ENCODE measurements at regions not wholly inside any gene's neighbourhood (a gene's known extent, or its start where the extent isn't known, plus 50 kb on each side); places are given as distances from the start of the nearest gene placed in this dataset.

- H3K9me3 ChIP-seq (replicated peaks; ENCODE audit: low read length) = no peaks in the 10 kb centered on the region
- H3K4me1 ChIP-seq (ENCODE audit: control insufficient read depth, insufficient read depth, low read length) = no peaks in the 10 kb centered on the region
- no peak overlapping the region for H3K4me3 ChIP-seq (ENCODE audit: low read length)
- H3K9ac ChIP-seq (ENCODE audit: low read depth, low read length) = no peak overlapping the region
- H3K36me3 ChIP-seq (ENCODE audit: insufficient read depth, low read length) = no peaks in the 10 kb centered on the region
- H3K4me2 ChIP-seq (ENCODE audit: low read length) = no peak overlapping the region
- peaks cover 57% of the 10 kb centered on the region for H3K27me3 ChIP-seq (ENCODE audit: control insufficient read depth, insufficient read depth, low read length)
Observed at GRCh38 chr9:36746415-36746814, 173.7 kb downstream of the MELK start.

- peaks cover 55% of the 10 kb centered on the region for H3K27me3 ChIP-seq (ENCODE audit: control insufficient read depth, insufficient read depth, low read length)
- no peak overlapping the region for H3K4me3 ChIP-seq (ENCODE audit: low read length)
- H3K36me3 ChIP-seq (ENCODE audit: insufficient read depth, low read length) = no peaks in the 10 kb centered on the region
- no peak overlapping the region for H3K4me2 ChIP-seq (ENCODE audit: low read length)
- H3K9me3 ChIP-seq (replicated peaks; ENCODE audit: low read length) = no peaks in the 10 kb centered on the region
- no peak overlapping the region for H3K9ac ChIP-seq (ENCODE audit: low read depth, low read length)
- no peaks in the 10 kb centered on the region for H3K4me1 ChIP-seq (ENCODE audit: control insufficient read depth, insufficient read depth, low read length)
Observed at GRCh38 chr9:36748322-36748899, 175.7 kb downstream of the MELK start.

- Histone ChIP-seq H3K36me3 (ENCODE audit: insufficient read depth, low read length) (no peaks in the 10 kb centered on the region), H3K4me1 (ENCODE audit: control insufficient read depth, insufficient read depth, low read length) (no peaks in the 10 kb centered on the region), H3K4me2 (ENCODE audit: low read length) (no peak overlapping the region), H3K4me3 (ENCODE audit: low read length) (no peak overlapping the region), H3K9ac (ENCODE audit: low read depth, low read length) (no peak overlapping the region), H3K27me3 (ENCODE audit: control insufficient read depth, insufficient read depth, low read length) (peaks cover 53% of the 10 kb centered on the region), H3K9me3 (replicated peaks; ENCODE audit: low read length) (no peaks in the 10 kb centered on the region)
Observed at GRCh38 chr9:36749461-36749860, 176.8 kb downstream of the MELK start.

- Histone ChIP-seq H3K4me1 (ENCODE audit: control insufficient read depth, insufficient read depth, low read length) (no peaks in the 10 kb centered on the region), H3K9me3 (replicated peaks; ENCODE audit: low read length) (no peaks in the 10 kb centered on the region), H3K4me3 (ENCODE audit: low read length) (no peak overlapping the region), H3K36me3 (ENCODE audit: insufficient read depth, low read length) (no peaks in the 10 kb centered on the region), H3K4me2 (ENCODE audit: low read length) (no peak overlapping the region), H3K27me3 (ENCODE audit: control insufficient read depth, insufficient read depth, low read length) (peaks cover 60% of the 10 kb centered on the region), H3K9ac (ENCODE audit: low read depth, low read length) (no peak overlapping the region)
Observed at GRCh38 chr9:36750630-36751029, 177.9 kb downstream of the MELK start.

- no peak overlapping the region for H3K9ac ChIP-seq (ENCODE audit: low read depth, low read length)
- no peak overlapping the region for H3K4me2 ChIP-seq (ENCODE audit: low read length)
- no peaks in the 10 kb centered on the region for H3K4me1 ChIP-seq (ENCODE audit: control insufficient read depth, insufficient read depth, low read length)
Observed at GRCh38 chr9:36755019-36755418, 182.3 kb downstream of the MELK start.

GRCh38 chr9:36759141-36759540 lies 186.4 kb downstream of the MELK start:
- H3K27me3 ChIP-seq (ENCODE audit: control insufficient read depth, insufficient read depth, low read length) = peaks cover 57% of the 10 kb centered on the region
- H3K9ac ChIP-seq (ENCODE audit: low read depth, low read length) = no peak overlapping the region
- H3K4me2 ChIP-seq (ENCODE audit: low read length) = no peak overlapping the region
- no peak overlapping the region for H3K4me3 ChIP-seq (ENCODE audit: low read length)
- no peaks in the 10 kb centered on the region for H3K4me1 ChIP-seq (ENCODE audit: control insufficient read depth, insufficient read depth, low read length)
- no peaks in the 10 kb centered on the region for H3K36me3 ChIP-seq (ENCODE audit: insufficient read depth, low read length)
- H3K9me3 ChIP-seq (replicated peaks; ENCODE audit: low read length) = no peaks in the 10 kb centered on the region

More at GRCh38 chr9:36755019-36755418, 182.3 kb downstream of the MELK start:
- no peak overlapping the region for H3K4me3 ChIP-seq (ENCODE audit: low read length)
- H3K9me3 ChIP-seq (replicated peaks; ENCODE audit: low read length) = no peaks in the 10 kb centered on the region
- peaks cover 80% of the 10 kb centered on the region for H3K27me3 ChIP-seq (ENCODE audit: control insufficient read depth, insufficient read depth, low read length)
- no peaks in the 10 kb centered on the region for H3K36me3 ChIP-seq (ENCODE audit: insufficient read depth, low read length)

GRCh38 chr9:36759976-36760375 lies 187.3 kb downstream of the MELK start:
- Histone ChIP-seq H3K36me3 (ENCODE audit: insufficient read depth, low read length) (no peaks in the 10 kb centered on the region), H3K4me2 (ENCODE audit: low read length) (no peak overlapping the region), H3K9me3 (replicated peaks; ENCODE audit: low read length) (no peaks in the 10 kb centered on the region), H3K4me1 (ENCODE audit: control insufficient read depth, insufficient read depth, low read length) (no peaks in the 10 kb centered on the region), H3K27me3 (ENCODE audit: control insufficient read depth, insufficient read depth, low read length) (peaks cover 52% of the 10 kb centered on the region), H3K9ac (ENCODE audit: low read depth, low read length) (no peak overlapping the region), H3K4me3 (ENCODE audit: low read length) (no peak overlapping the region)

- no peak overlapping the region for H3K9ac ChIP-seq (ENCODE audit: low read depth, low read length)
- no peak overlapping the region for H3K4me3 ChIP-seq (ENCODE audit: low read length)
- peaks cover 46% of the 10 kb centered on the region for H3K27me3 ChIP-seq (ENCODE audit: control insufficient read depth, insufficient read depth, low read length)
- H3K36me3 ChIP-seq (ENCODE audit: insufficient read depth, low read length) = no peaks in the 10 kb centered on the region
- H3K4me2 ChIP-seq (ENCODE audit: low read length) = no peak overlapping the region
- no peaks in the 10 kb centered on the region for H3K4me1 ChIP-seq (ENCODE audit: control insufficient read depth, insufficient read depth, low read length)
- H3K9me3 ChIP-seq (replicated peaks; ENCODE audit: low read length) = no peaks in the 10 kb centered on the region
Observed at GRCh38 chr9:36760667-36761420, 188.1 kb downstream of the MELK start.

- Histone ChIP-seq H3K4me2 (ENCODE audit: low read length) (no peak overlapping the region), H3K27me3 (ENCODE audit: control insufficient read depth, insufficient read depth, low read length) (peaks cover 40% of the 10 kb centered on the region), H3K9me3 (replicated peaks; ENCODE audit: low read length) (no peaks in the 10 kb centered on the region), H3K4me3 (ENCODE audit: low read length) (no peak overlapping the region), H3K9ac (ENCODE audit: low read depth, low read length) (no peak overlapping the region), H3K36me3 (ENCODE audit: insufficient read depth, low read length) (no peaks in the 10 kb centered on the region), H3K4me1 (ENCODE audit: control insufficient read depth, insufficient read depth, low read length) (no peaks in the 10 kb centered on the region)
Observed at GRCh38 chr9:36762958-36763357, 190.3 kb downstream of the MELK start.

GRCh38 chr9:36763778-36764177 lies 191.1 kb downstream of the MELK start:
- no peaks in the 10 kb centered on the region for H3K36me3 ChIP-seq (ENCODE audit: insufficient read depth, low read length)
- H3K4me1 ChIP-seq (ENCODE audit: control insufficient read depth, insufficient read depth, low read length) = no peaks in the 10 kb centered on the region
- no peak overlapping the region for H3K4me3 ChIP-seq (ENCODE audit: low read length)
- no peak overlapping the region for H3K9ac ChIP-seq (ENCODE audit: low read depth, low read length)
- H3K9me3 ChIP-seq (replicated peaks; ENCODE audit: low read length) = no peaks in the 10 kb centered on the region
- H3K27me3 ChIP-seq (ENCODE audit: control insufficient read depth, insufficient read depth, low read length) = peaks cover 38% of the 10 kb centered on the region
- no peak overlapping the region for H3K4me2 ChIP-seq (ENCODE audit: low read length)

- Histone ChIP-seq H3K9ac (ENCODE audit: low read depth, low read length) (no peak overlapping the region), H3K4me2 (ENCODE audit: low read length) (no peak overlapping the region), H3K36me3 (ENCODE audit: insufficient read depth, low read length) (no peaks in the 10 kb centered on the region), H3K27me3 (ENCODE audit: control insufficient read depth, insufficient read depth, low read length) (peaks cover 42% of the 10 kb centered on the region), H3K9me3 (replicated peaks; ENCODE audit: low read length) (no peaks in the 10 kb centered on the region), H3K4me3 (ENCODE audit: low read length) (no peak overlapping the region), H3K4me1 (ENCODE audit: control insufficient read depth, insufficient read depth, low read length) (no peaks in the 10 kb centered on the region)
Observed at GRCh38 chr9:36764364-36765076, 191.8 kb downstream of the MELK start.
